Right atrium auricular region (tissue), 2 donors: ENCODE measurements at regions not wholly inside any gene's neighbourhood (a gene's known extent, or its start where the extent isn't known, plus 50 kb on each side); places are given as distances from the start of the nearest gene placed in this dataset.

Experiments
- DNase-seq: peaks from one replicate; pipeline ENCODE4 v3.0.0-alpha.2; 2019; ENCODE audit warnings: low spot score
- H3K27ac ChIP-seq, 2 donors: fragments of 200-600 bp; sonication (generic); 1 replicate in 1 of 2; 2 replicates in 1 of 2; pipeline ENCODE4 v1.5.1; 2016 to 2019
- H3K27me3 ChIP-seq, 2 donors: fragments of 200-600 bp; sonication (generic); one replicate each; pipeline versions ENCODE4 v1.5.1 to v1.6.0; 2017 to 2019
- H3K36me3 ChIP-seq: fragments of 200-600 bp; sonication (generic); one replicate; pipeline ENCODE4 v1.5.1; 2016
- H3K4me1 ChIP-seq, 2 donors: fragments of 200-600 bp; sonication (generic); one replicate each; pipeline versions ENCODE4 v1.5.1 to v1.6.0; 2017 to 2019
- H3K4me3 ChIP-seq, 2 donors: fragments of 200-600 bp; sonication (generic); 1 replicate in 1 of 2; 2 replicates in 1 of 2; pipeline ENCODE4 v1.5.1; 2017 to 2019; ENCODE audit warnings: mild to moderate bottlenecking in 1 of 2, moderate library complexity in 1 of 2
- H3K9me3 ChIP-seq, 2 donors: fragments of 200-600 bp; sonication (generic); one replicate each; pipeline ENCODE4 v1.5.1; 2019
- CTCF ChIP-seq, 2 donors: fragments of 200-600 bp; sonication (generic); IDR thresholded peaks; one replicate each; pipeline ENCODE4 v1.5.1; 2019; ENCODE audit warnings: antibody characterized with exemption in 2 of 2

GRCh38 chr11:116135891-116136290, 631.7 kb upstream of the CADM1 start:
- Histone ChIP-seq H3K27ac (no peak overlapping the region), H3K4me1 (no peaks in the 10 kb centered on the region)
- TF ChIP-seq CTCF (IDR thresholded peaks at IDR 0.05) = no peak

GRCh38 chr11:116134450-116134849, 630.2 kb upstream of the CADM1 start:
- Histone ChIP-seq H3K27ac (no peak overlapping the region), H3K9me3 (no peaks in the 10 kb centered on the region), H3K27me3 (no peaks in the 10 kb centered on the region), H3K4me1 (no peaks in the 10 kb centered on the region), H3K36me3 (no peaks in the 10 kb centered on the region), H3K4me3 (no peak overlapping the region)
- no peak for DNase-seq
- no peak for TF ChIP-seq CTCF (IDR thresholded peaks at IDR 0.05)

More at GRCh38 chr11:116135891-116136290, 631.7 kb upstream of the CADM1 start:
- Histone ChIP-seq H3K36me3 (no peaks in the 10 kb centered on the region), H3K27me3 (no peaks in the 10 kb centered on the region), H3K9me3 (no peaks in the 10 kb centered on the region), H3K4me3 (no peak overlapping the region)
- no peak for DNase-seq

GRCh38 chr11:116132273-116132978, 628.2 kb upstream of the CADM1 start:
- Histone ChIP-seq H3K36me3 (no peaks in the 10 kb centered on the region), H3K9me3 (no peaks in the 10 kb centered on the region), H3K4me1 (no peaks in the 10 kb centered on the region), H3K27me3 (no peaks in the 10 kb centered on the region), H3K4me3 (no peak overlapping the region), H3K27ac (no peak overlapping the region)
- DNase-seq = peak; percentile 48
- no peak for TF ChIP-seq CTCF (IDR thresholded peaks at IDR 0.05)

- no peaks in the 10 kb centered on the region for H3K4me1 ChIP-seq
- no peak for TF ChIP-seq CTCF (IDR thresholded peaks at IDR 0.05)
- H3K36me3 ChIP-seq = no peaks in the 10 kb centered on the region
- no peak overlapping the region for H3K4me3 ChIP-seq
- no peaks in the 10 kb centered on the region for H3K9me3 ChIP-seq
- no peak overlapping the region for H3K27ac ChIP-seq
- H3K27me3 ChIP-seq = no peaks in the 10 kb centered on the region
- no peak for DNase-seq
These were observed 625.9 kb upstream of the CADM1 start for GRCh38 chr11:116130122-116130521.

- no peaks in the 10 kb centered on the region for H3K9me3 ChIP-seq
- H3K4me1 ChIP-seq = no peaks in the 10 kb centered on the region
- no peak overlapping the region for H3K27ac ChIP-seq
- no peaks in the 10 kb centered on the region for H3K36me3 ChIP-seq
- TF ChIP-seq CTCF (IDR thresholded peaks at IDR 0.05) = no peak
- H3K27me3 ChIP-seq = no peaks in the 10 kb centered on the region
- DNase-seq = no peak
- no peak overlapping the region for H3K4me3 ChIP-seq
These were observed 625.2 kb upstream of the CADM1 start for GRCh38 chr11:116129456-116129855.

GRCh38 chr11:116126562-116126961, 622.3 kb upstream of the CADM1 start:
- Histone ChIP-seq H3K36me3 (no peaks in the 10 kb centered on the region), H3K27me3 (no peaks in the 10 kb centered on the region), H3K4me1 (no peaks in the 10 kb centered on the region), H3K9me3 (no peaks in the 10 kb centered on the region), H3K27ac (no peak overlapping the region), H3K4me3 (no peak overlapping the region)
- TF ChIP-seq CTCF (IDR thresholded peaks at IDR 0.05) = no peak
- DNase-seq = no peak
